ENCODE measurements at regions not wholly inside any gene's neighbourhood (a gene's known extent, or its start where the extent isn't known, plus 50 kb on each side); places are given as distances from the start of the nearest gene placed in this dataset.
"Not testable (repeated sequence)": the region's sequence is repeated elsewhere in the genome, so short reads cannot be mapped to it uniquely, and the experiment has no call there.

- H3K9me3 ChIP-seq = no peaks in the 10 kb centered on the region
Observed at GRCh38 chr6:27141529-27142015, 105.9 kb upstream of the PRSS16 start.

GRCh38 chr6:27143020-27143388 is 104.5 kb upstream of the PRSS16 start:
- DNase-seq; H3K9me3 ChIP-seq; intact Hi-C loops (cut with DNase I); H3K36me3 ChIP-seq; H3K27me3 ChIP-seq; H3K27ac ChIP-seq; H3K4me3 ChIP-seq: not testable (repeated sequence)
- peaks cover 13% of the 10 kb centered on the region for H3K4me1 ChIP-seq (ENCODE audit: insufficient read depth)
- 97 to 99% (median 99%) methylated on average over 4 of the region's 4 CpGs for WGBS, 3 donors

More at GRCh38 chr6:27141529-27142015, 105.9 kb upstream of the PRSS16 start:
- H3K4me3 ChIP-seq = no peak overlapping the region
- 76 to 82% (median 78%) methylated on average over 3 of the region's 3 CpGs for WGBS, 3 donors
- no peaks in the 10 kb centered on the region for H3K36me3 ChIP-seq
- H3K27ac ChIP-seq = no peak overlapping the region
- intact Hi-C loops (cut with DNase I) = no loop called here
- H3K27me3 ChIP-seq = no peaks in the 10 kb centered on the region
- no peak for TF ChIP-seq POLR2A (IDR thresholded peaks at IDR 0.05)
- no peak for TF ChIP-seq EP300 (IDR thresholded peaks at IDR 0.05)
- no peak for TF ChIP-seq CTCF (IDR thresholded peaks at IDR 0.05)
- no peak for DNase-seq
- H3K4me1 ChIP-seq (ENCODE audit: insufficient read depth) = peaks cover 11% of the 10 kb centered on the region

- 87 to 92% (median 91%) methylated on average over 2 of the region's 2 CpGs for WGBS, 3 donors
Observed at GRCh38 chr6:27143474-27144026, 104.0 kb upstream of the PRSS16 start.

GRCh38 chr6:27144740-27145079 is 102.8 kb upstream of the PRSS16 start:
- Histone ChIP-seq H3K27me3 (no peaks in the 10 kb centered on the region), H3K4me3 (peak overlapping the region; percentile 42), H3K4me1 (ENCODE audit: insufficient read depth) (peaks cover 9% of the 10 kb centered on the region), H3K36me3 (no peaks in the 10 kb centered on the region), H3K9me3 (no peaks in the 10 kb centered on the region), H3K27ac (no peak overlapping the region)
- no peak for TF ChIP-seq EP300 (IDR thresholded peaks at IDR 0.05)
- 33 to 49% (median 49%) methylated on average over 6 of the region's 6 CpGs for WGBS, 3 donors
- intact Hi-C loops (cut with DNase I) = no loop called here
- DNase-seq = no peak

More at GRCh38 chr6:27143474-27144026, 104.0 kb upstream of the PRSS16 start:
- Histone ChIP-seq H3K27ac (no peak overlapping the region), H3K4me3 (no peak overlapping the region), H3K9me3 (no peaks in the 10 kb centered on the region), H3K27me3 (no peaks in the 10 kb centered on the region), H3K36me3 (no peaks in the 10 kb centered on the region), H3K4me1 (ENCODE audit: insufficient read depth) (peaks cover 13% of the 10 kb centered on the region)
- DNase-seq = no peak
- intact Hi-C loops (cut with DNase I) = no loop called here
- TF ChIP-seq EP300 (IDR thresholded peaks at IDR 0.05) (no peak), CTCF (IDR thresholded peaks at IDR 0.05) (no peak), POLR2A (IDR thresholded peaks at IDR 0.05) (no peak)

- no peaks in the 10 kb centered on the region for H3K9me3 ChIP-seq
- H3K36me3 ChIP-seq = no peaks in the 10 kb centered on the region
- H3K27ac ChIP-seq = peak overlapping the region; percentile 59 to 84
- H3K4me3 ChIP-seq = peak overlapping the region; percentile 42
- TF ChIP-seq CTCF (IDR thresholded peaks at IDR 0.05) (no peak), POLR2A (IDR thresholded peaks at IDR 0.05) (peak; percentile 59)
- peaks cover 7% of the 10 kb centered on the region for H3K4me1 ChIP-seq (ENCODE audit: insufficient read depth)
- 0% methylated on average over 23 to 25 of the region's 25 CpGs for WGBS, 3 donors
- DNase-seq = peak; percentile 59 to 79 (median 69)
- no peaks in the 10 kb centered on the region for H3K27me3 ChIP-seq
- intact Hi-C loops (cut with DNase I) = no loop called here
Observed at GRCh38 chr6:27145731-27146455, 101.6 kb upstream of the PRSS16 start.

- intact Hi-C loops (cut with DNase I); H3K27me3 ChIP-seq; H3K36me3 ChIP-seq; H3K4me1 ChIP-seq (ENCODE audit: insufficient read depth); DNase-seq; H3K9me3 ChIP-seq: not testable (repeated sequence)
- H3K4me3 ChIP-seq = peak overlapping the region; percentile 42
- H3K27ac ChIP-seq = peak overlapping the region; percentile 59 to 84
- WGBS, 3 donors = 0 to 13% (median 8%) methylated on average over 8 to 23 of the region's 23 CpGs
Observed at GRCh38 chr6:27146456-27146705, 101.1 kb upstream of the PRSS16 start.

Measured in ovary (tissue), 7 donors.